HCT116 (cell line): ENCODE measurements at regions not wholly inside any gene's neighbourhood (a gene's known extent, or its start where the extent isn't known, plus 50 kb on each side); places are given as distances from the start of the nearest gene placed in this dataset.

Source experiments
- CTCF ChIP-seq, 3 experiments: fragments of 200-600 bp in 1 of 3; sonication (generic) in 1 of 3; IDR thresholded peaks in 2 of 3; conservative IDR thresholded peaks in 1 of 3; 2 replicates each; pipeline ENCODE4 v1.5.1; 2012 to 2017; ENCODE audit warnings: low read depth in 2 of 3, low read length in 2 of 3, antibody characterized with exemption in 1 of 3, borderline replicate concordance in 1 of 3, control low read depth in 1 of 3, mild to moderate bottlenecking in 1 of 3, mixed read lengths in 1 of 3, mixed run types in 1 of 3, moderate library complexity in 1 of 3; ENCODE audit not compliant: insufficient read depth in 1 of 3
- EZH2 ChIP-seq: fragments of 200-600 bp; sonication (generic); IDR thresholded peaks from 2 replicates; pipeline ENCODE4 v1.6.1; 2017; ENCODE audit warnings: antibody characterized with exemption, mixed run types
- EZH2phosphoT487 ChIP-seq: fragments of 200-600 bp; IDR thresholded peaks from 2 replicates; pipeline ENCODE4 v1.6.1; 2018; ENCODE audit warnings: antibody characterized with exemption, borderline replicate concordance
- FOSL1 ChIP-seq: IDR thresholded peaks from 2 replicates; pipeline ENCODE4 v1.6.1; 2012; ENCODE audit warnings: low read depth
- MAX ChIP-seq: IDR thresholded peaks from 2 replicates; pipeline ENCODE4 v1.6.1; 2012
- POLR2AphosphoS5 ChIP-seq: IDR thresholded peaks from 2 replicates; pipeline ENCODE4 v1.6.1; 2011; ENCODE audit warnings: mild to moderate bottlenecking, low read depth, low read length, moderate library complexity
- RAD21 ChIP-seq: IDR thresholded peaks from 2 replicates; pipeline ENCODE4 v1.6.1; 2012; ENCODE audit warnings: low read depth, mild to moderate bottlenecking
- SP1 ChIP-seq: IDR thresholded peaks from 2 replicates; pipeline ENCODE4 v1.6.1; 2012; ENCODE audit warnings: low read depth
- SRF ChIP-seq: IDR thresholded peaks from 2 replicates; pipeline ENCODE4 v1.6.1; 2012; ENCODE audit warnings: low read depth
- YY1 ChIP-seq: IDR thresholded peaks from 2 replicates; pipeline ENCODE4 v1.6.1; 2011; ENCODE audit warnings: low read length, low read depth, moderate library complexity, mild to moderate bottlenecking; ENCODE audit not compliant: insufficient replicate concordance; ENCODE audit errors: extremely low read depth
- ZNF274 ChIP-seq: fragments of 200-500 bp; sonication (Bioruptor generic); IDR thresholded peaks from 2 replicates; pipeline ENCODE4 v1.6.1; 2014; ENCODE audit warnings: mild to moderate bottlenecking, low read depth, low read length, inconsistent platforms

GRCh38 chr11:92413757-92414513, 189.3 kb downstream of the FAT3 start:
- TF ChIP-seq FOSL1: no peak
- TF ChIP-seq EZH2phosphoT487: no peak
- TF ChIP-seq RAD21: no peak
- no peak for TF ChIP-seq POLR2AphosphoS5
- no peak for TF ChIP-seq CTCF (IDR thresholded peaks at IDR 0.05 in 2 of 3, conservative IDR thresholded peaks at IDR 0.05 in 1 of 3; ENCODE audit: borderline replicate concordance in 1 of 3, insufficient read depth in 1 of 3, low read depth in 2 of 3, low read length in 2 of 3)
- TF ChIP-seq MAX: no peak
- TF ChIP-seq YY1: no peak
- TF ChIP-seq SRF: no peak
- TF ChIP-seq SP1: no peak
- no peak for TF ChIP-seq EZH2
- TF ChIP-seq ZNF274: no peak
